ENCODE measurements at regions not wholly inside any gene's neighbourhood (a gene's known extent, or its start where the extent isn't known, plus 50 kb on each side); places are given as distances from the start of the nearest gene placed in this dataset.

- Histone ChIP-seq H3K27me3 (ENCODE audit: control insufficient read depth, insufficient read depth, low read length) (no peaks in the 10 kb centered on the region), H3K36me3 (ENCODE audit: control insufficient read depth, insufficient read depth, low read length) (no peaks in the 10 kb centered on the region)
Measured at GRCh38 chr18:78390952-78391348, 588.7 kb upstream of the SALL3 start.

GRCh38 chr18:78393086-78393862 lies 586.3 kb upstream of the SALL3 start:
- H3K4me3 ChIP-seq (ENCODE audit: low read depth, low read length), result no peak overlapping the region
- no peaks in the 10 kb centered on the region for H3K4me1 ChIP-seq (ENCODE audit: control insufficient read depth, insufficient read depth, low read length)
- H3K27me3 ChIP-seq (ENCODE audit: control insufficient read depth, insufficient read depth, low read length), result no peaks in the 10 kb centered on the region
- H3K27ac ChIP-seq (ENCODE audit: low read depth, low read length), result no peak overlapping the region
- H3K9ac ChIP-seq (ENCODE audit: low read depth, low read length), result no peak overlapping the region
- no peaks in the 10 kb centered on the region for H3K36me3 ChIP-seq (ENCODE audit: control insufficient read depth, insufficient read depth, low read length)
- no peaks in the 10 kb centered on the region for H3K9me3 ChIP-seq (ENCODE audit: control insufficient read depth, insufficient read depth, low read length)

More at GRCh38 chr18:78390952-78391348, 588.7 kb upstream of the SALL3 start:
- Histone ChIP-seq H3K4me3 (ENCODE audit: low read depth, low read length) (no peak overlapping the region), H3K9ac (ENCODE audit: low read depth, low read length) (no peak overlapping the region), H3K27ac (ENCODE audit: low read depth, low read length) (no peak overlapping the region), H3K4me1 (ENCODE audit: control insufficient read depth, insufficient read depth, low read length) (no peaks in the 10 kb centered on the region), H3K9me3 (ENCODE audit: control insufficient read depth, insufficient read depth, low read length) (no peaks in the 10 kb centered on the region)

GRCh38 chr18:78396077-78396476 lies 583.5 kb upstream of the SALL3 start:
- no peaks in the 10 kb centered on the region for H3K36me3 ChIP-seq (ENCODE audit: control insufficient read depth, insufficient read depth, low read length)

GRCh38 chr18:78396756-78397155 lies 582.9 kb upstream of the SALL3 start:
- Histone ChIP-seq H3K9me3 (ENCODE audit: control insufficient read depth, insufficient read depth, low read length) (no peaks in the 10 kb centered on the region), H3K4me3 (ENCODE audit: low read depth, low read length) (no peak overlapping the region), H3K27me3 (ENCODE audit: control insufficient read depth, insufficient read depth, low read length) (no peaks in the 10 kb centered on the region), H3K9ac (ENCODE audit: low read depth, low read length) (no peak overlapping the region), H3K4me1 (ENCODE audit: control insufficient read depth, insufficient read depth, low read length) (no peaks in the 10 kb centered on the region), H3K36me3 (ENCODE audit: control insufficient read depth, insufficient read depth, low read length) (no peaks in the 10 kb centered on the region), H3K27ac (ENCODE audit: low read depth, low read length) (no peak overlapping the region)

More at GRCh38 chr18:78396077-78396476, 583.5 kb upstream of the SALL3 start:
- no peaks in the 10 kb centered on the region for H3K27me3 ChIP-seq (ENCODE audit: control insufficient read depth, insufficient read depth, low read length)
- no peak overlapping the region for H3K9ac ChIP-seq (ENCODE audit: low read depth, low read length)
- no peak overlapping the region for H3K27ac ChIP-seq (ENCODE audit: low read depth, low read length)
- H3K4me1 ChIP-seq (ENCODE audit: control insufficient read depth, insufficient read depth, low read length), result no peaks in the 10 kb centered on the region
- no peak overlapping the region for H3K4me3 ChIP-seq (ENCODE audit: low read depth, low read length)
- no peaks in the 10 kb centered on the region for H3K9me3 ChIP-seq (ENCODE audit: control insufficient read depth, insufficient read depth, low read length)

- Histone ChIP-seq H3K4me3 (ENCODE audit: low read depth, low read length) (no peak overlapping the region), H3K9me3 (ENCODE audit: control insufficient read depth, insufficient read depth, low read length) (no peaks in the 10 kb centered on the region), H3K4me1 (ENCODE audit: control insufficient read depth, insufficient read depth, low read length) (no peaks in the 10 kb centered on the region), H3K27ac (ENCODE audit: low read depth, low read length) (no peak overlapping the region), H3K27me3 (ENCODE audit: control insufficient read depth, insufficient read depth, low read length) (no peaks in the 10 kb centered on the region), H3K36me3 (ENCODE audit: control insufficient read depth, insufficient read depth, low read length) (no peaks in the 10 kb centered on the region), H3K9ac (ENCODE audit: low read depth, low read length) (no peak overlapping the region)
Measured at GRCh38 chr18:78399992-78400503, 579.6 kb upstream of the SALL3 start.

- Histone ChIP-seq H3K36me3 (ENCODE audit: control insufficient read depth, insufficient read depth, low read length) (no peaks in the 10 kb centered on the region), H3K9me3 (ENCODE audit: control insufficient read depth, insufficient read depth, low read length) (no peaks in the 10 kb centered on the region), H3K27ac (ENCODE audit: low read depth, low read length) (no peak overlapping the region), H3K4me3 (ENCODE audit: low read depth, low read length) (no peak overlapping the region), H3K4me1 (ENCODE audit: control insufficient read depth, insufficient read depth, low read length) (no peaks in the 10 kb centered on the region), H3K9ac (ENCODE audit: low read depth, low read length) (no peak overlapping the region), H3K27me3 (ENCODE audit: control insufficient read depth, insufficient read depth, low read length) (no peaks in the 10 kb centered on the region)
Measured at GRCh38 chr18:78402440-78402839, 577.2 kb upstream of the SALL3 start.

- Histone ChIP-seq H3K9ac (ENCODE audit: low read depth, low read length) (no peak overlapping the region), H3K27me3 (ENCODE audit: control insufficient read depth, insufficient read depth, low read length) (no peaks in the 10 kb centered on the region), H3K4me3 (ENCODE audit: low read depth, low read length) (no peak overlapping the region), H3K4me1 (ENCODE audit: control insufficient read depth, insufficient read depth, low read length) (no peaks in the 10 kb centered on the region), H3K9me3 (ENCODE audit: control insufficient read depth, insufficient read depth, low read length) (no peaks in the 10 kb centered on the region), H3K27ac (ENCODE audit: low read depth, low read length) (no peak overlapping the region), H3K36me3 (ENCODE audit: control insufficient read depth, insufficient read depth, low read length) (no peaks in the 10 kb centered on the region)
Measured at GRCh38 chr18:78402966-78403365, 576.7 kb upstream of the SALL3 start.

GRCh38 chr18:78403371-78403770 lies 576.2 kb upstream of the SALL3 start:
- Histone ChIP-seq H3K9ac (ENCODE audit: low read depth, low read length) (no peak overlapping the region), H3K27me3 (ENCODE audit: control insufficient read depth, insufficient read depth, low read length) (no peaks in the 10 kb centered on the region), H3K36me3 (ENCODE audit: control insufficient read depth, insufficient read depth, low read length) (no peaks in the 10 kb centered on the region), H3K27ac (ENCODE audit: low read depth, low read length) (no peak overlapping the region), H3K4me3 (ENCODE audit: low read depth, low read length) (no peak overlapping the region), H3K4me1 (ENCODE audit: control insufficient read depth, insufficient read depth, low read length) (no peaks in the 10 kb centered on the region), H3K9me3 (ENCODE audit: control insufficient read depth, insufficient read depth, low read length) (no peaks in the 10 kb centered on the region)

GRCh38 chr18:78405763-78406162 lies 573.9 kb upstream of the SALL3 start:
- Histone ChIP-seq H3K36me3 (ENCODE audit: control insufficient read depth, insufficient read depth, low read length) (no peaks in the 10 kb centered on the region), H3K27ac (ENCODE audit: low read depth, low read length) (no peak overlapping the region), H3K4me3 (ENCODE audit: low read depth, low read length) (no peak overlapping the region), H3K27me3 (ENCODE audit: control insufficient read depth, insufficient read depth, low read length) (no peaks in the 10 kb centered on the region), H3K9ac (ENCODE audit: low read depth, low read length) (no peak overlapping the region), H3K9me3 (ENCODE audit: control insufficient read depth, insufficient read depth, low read length) (no peaks in the 10 kb centered on the region), H3K4me1 (ENCODE audit: control insufficient read depth, insufficient read depth, low read length) (no peaks in the 10 kb centered on the region)

GRCh38 chr18:78406743-78407465 lies 572.7 kb upstream of the SALL3 start:
- no peak overlapping the region for H3K4me3 ChIP-seq (ENCODE audit: low read depth, low read length)
- no peaks in the 10 kb centered on the region for H3K27me3 ChIP-seq (ENCODE audit: control insufficient read depth, insufficient read depth, low read length)
- no peak overlapping the region for H3K27ac ChIP-seq (ENCODE audit: low read depth, low read length)
- H3K9ac ChIP-seq (ENCODE audit: low read depth, low read length), result no peak overlapping the region
- no peaks in the 10 kb centered on the region for H3K4me1 ChIP-seq (ENCODE audit: control insufficient read depth, insufficient read depth, low read length)
- no peaks in the 10 kb centered on the region for H3K36me3 ChIP-seq (ENCODE audit: control insufficient read depth, insufficient read depth, low read length)
- no peaks in the 10 kb centered on the region for H3K9me3 ChIP-seq (ENCODE audit: control insufficient read depth, insufficient read depth, low read length)

GRCh38 chr18:78407466-78407844 lies 572.2 kb upstream of the SALL3 start:
- Histone ChIP-seq H3K27ac (ENCODE audit: low read depth, low read length) (no peak overlapping the region), H3K4me1 (ENCODE audit: control insufficient read depth, insufficient read depth, low read length) (no peaks in the 10 kb centered on the region), H3K27me3 (ENCODE audit: control insufficient read depth, insufficient read depth, low read length) (no peaks in the 10 kb centered on the region), H3K36me3 (ENCODE audit: control insufficient read depth, insufficient read depth, low read length) (no peaks in the 10 kb centered on the region), H3K9ac (ENCODE audit: low read depth, low read length) (no peak overlapping the region), H3K4me3 (ENCODE audit: low read depth, low read length) (no peak overlapping the region), H3K9me3 (ENCODE audit: control insufficient read depth, insufficient read depth, low read length) (no peaks in the 10 kb centered on the region)

All from HUES48 (cell line).